ENCODE measurements at regions not wholly inside any gene's neighbourhood (a gene's known extent, or its start where the extent isn't known, plus 50 kb on each side); places are given as distances from the start of the nearest gene placed in this dataset.

- H3K36me3 Mint-ChIP-seq, result no peaks in the 10 kb centered on the region
- no peaks in the 10 kb centered on the region for H3K9me3 Mint-ChIP-seq
- no peak overlapping the region for H3K27ac Mint-ChIP-seq
- no peak for ATAC-seq (ENCODE audit: low read depth)
- H3K4me1 Mint-ChIP-seq, result peaks cover 2% of the 10 kb centered on the region
- no peak overlapping the region for H3K4me3 Mint-ChIP-seq
- POLR2A ChIA-PET, result no interaction called here
- H3K27me3 Mint-ChIP-seq, result no peaks in the 10 kb centered on the region
- no peak for DNase-seq
Measured at GRCh38 chr1:87505391-87505983, 176.8 kb downstream of the LMO4 start.

DNA sequence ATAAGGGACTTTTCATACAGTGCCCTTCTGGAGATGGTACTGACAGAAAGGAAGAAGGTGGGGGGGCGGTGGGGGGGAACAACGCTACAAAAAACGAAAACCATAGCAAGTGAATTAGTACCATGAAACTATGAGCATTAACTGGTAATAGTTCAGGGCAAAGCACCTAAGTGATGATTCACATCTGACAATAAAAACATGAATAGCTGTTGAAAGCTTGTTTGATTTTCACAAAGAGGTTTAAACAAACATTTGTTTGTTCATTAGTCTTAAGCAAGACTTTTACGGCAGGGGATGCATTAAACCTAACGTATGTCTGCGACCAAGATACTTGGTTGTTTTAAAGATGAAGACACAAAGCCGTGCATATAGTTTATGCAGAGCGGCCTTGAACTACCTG, 177.5 kb downstream of the LMO4 start:
- POLR2A ChIA-PET, result no interaction called here
- Mint-ChIP-seq H3K4me3 (no peak overlapping the region), H3K27me3 (no peaks in the 10 kb centered on the region), H3K27ac (no peak overlapping the region), H3K36me3 (no peaks in the 10 kb centered on the region), H3K4me1 (peaks cover 2% of the 10 kb centered on the region), H3K9me3 (no peaks in the 10 kb centered on the region)
- ATAC-seq (ENCODE audit: low read depth), result no peak
- no peak for DNase-seq

DNA sequence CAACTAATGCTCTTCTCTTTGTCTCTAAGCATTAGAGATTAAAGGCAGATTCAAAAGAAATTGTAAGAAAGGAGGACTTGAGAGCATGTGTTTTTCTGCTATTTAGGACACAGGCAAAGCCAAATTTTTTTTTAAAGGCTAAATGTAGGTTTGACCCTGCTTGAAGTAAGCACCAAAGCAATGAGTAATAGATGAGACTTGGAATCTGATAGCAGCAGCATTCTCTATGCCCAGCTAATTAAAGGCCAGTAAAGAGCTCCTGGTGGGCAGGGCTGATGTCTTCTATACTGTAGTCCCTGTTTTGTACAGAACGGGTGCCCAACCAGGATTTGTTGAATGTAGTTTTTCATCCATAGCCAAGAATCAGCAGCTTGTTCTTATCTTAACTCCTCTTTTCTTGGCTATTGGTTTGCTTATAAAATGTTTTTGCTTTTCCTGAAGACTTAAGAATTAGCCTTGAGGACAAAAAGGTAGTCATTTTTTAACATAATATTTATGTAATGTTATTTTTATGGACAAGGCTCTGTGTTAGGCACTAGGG, 179.6 kb downstream of the LMO4 start:
- no peak for ATAC-seq (ENCODE audit: low read depth)
- Mint-ChIP-seq H3K36me3 (no peaks in the 10 kb centered on the region), H3K4me1 (peaks cover 2% of the 10 kb centered on the region), H3K27ac (no peak overlapping the region), H3K27me3 (peaks cover 1% of the 10 kb centered on the region), H3K4me3 (no peak overlapping the region), H3K9me3 (no peaks in the 10 kb centered on the region)
- no peak for DNase-seq
- POLR2A ChIA-PET, result no interaction called here

DNA sequence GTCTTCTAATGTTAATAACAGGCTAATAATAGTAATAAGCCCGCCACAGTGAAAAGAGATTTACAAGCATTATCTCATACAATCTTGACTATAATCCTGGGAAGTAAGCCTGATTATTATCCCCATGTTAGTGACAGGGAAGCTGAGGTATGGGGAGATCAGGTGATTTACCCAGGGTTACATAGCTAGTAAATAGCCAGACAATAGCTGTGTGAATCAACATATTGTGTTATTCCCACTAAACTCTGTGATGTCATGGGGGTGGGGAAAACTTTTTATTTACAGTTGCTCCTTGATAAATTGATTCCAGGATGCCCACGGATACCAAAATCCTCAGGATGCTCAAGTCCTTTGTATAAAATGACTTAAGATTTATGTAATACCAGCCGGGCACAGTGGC, 181.9 kb downstream of the LMO4 start:
- H3K4me1 Mint-ChIP-seq, result peaks cover 2% of the 10 kb centered on the region
- H3K27me3 Mint-ChIP-seq, result peaks cover 1% of the 10 kb centered on the region
- no peak for DNase-seq
- no peak for ATAC-seq (ENCODE audit: low read depth)
- no peaks in the 10 kb centered on the region for H3K36me3 Mint-ChIP-seq
- POLR2A ChIA-PET, result no interaction called here
- no peak overlapping the region for H3K27ac Mint-ChIP-seq
- no peak overlapping the region for H3K4me3 Mint-ChIP-seq
- no peaks in the 10 kb centered on the region for H3K9me3 Mint-ChIP-seq

DNA sequence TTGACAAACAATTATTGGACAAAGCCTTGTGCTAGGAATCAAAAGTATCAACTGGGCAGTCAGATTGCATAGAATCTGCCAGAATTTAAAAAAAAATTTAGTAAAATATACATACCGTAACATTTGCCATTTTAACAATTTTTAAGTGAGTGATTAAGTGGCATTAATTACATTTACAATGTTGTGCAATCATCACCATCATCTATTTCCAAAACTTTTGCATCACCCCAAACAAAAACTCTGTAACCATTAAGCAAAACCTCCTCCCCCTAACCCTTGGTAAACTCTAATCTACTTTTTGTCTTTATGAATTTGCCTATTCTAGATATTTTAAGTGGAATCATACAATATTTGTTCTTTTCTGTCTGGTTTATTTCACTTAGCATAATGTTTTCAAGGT, 182.8 kb downstream of the LMO4 start:
- Mint-ChIP-seq H3K9me3 (no peaks in the 10 kb centered on the region), H3K4me1 (peaks cover 2% of the 10 kb centered on the region), H3K27ac (no peak overlapping the region), H3K36me3 (no peaks in the 10 kb centered on the region), H3K4me3 (no peak overlapping the region), H3K27me3 (peaks cover 1% of the 10 kb centered on the region)
- ATAC-seq (ENCODE audit: low read depth), result no peak
- DNase-seq, result no peak
- POLR2A ChIA-PET, result no interaction called here

- H3K4me1 Mint-ChIP-seq, result no peaks in the 10 kb centered on the region
- H3K27me3 Mint-ChIP-seq, result peaks cover 1% of the 10 kb centered on the region
- DNase-seq, result no peak
- POLR2A ChIA-PET, result no interaction called here
- H3K36me3 Mint-ChIP-seq, result no peaks in the 10 kb centered on the region
- H3K9me3 Mint-ChIP-seq, result no peaks in the 10 kb centered on the region
- H3K27ac Mint-ChIP-seq, result no peak overlapping the region
- no peak overlapping the region for H3K4me3 Mint-ChIP-seq
- no peak for ATAC-seq (ENCODE audit: low read depth)
Measured at GRCh38 chr1:87512431-87512830, 183.8 kb downstream of the LMO4 start.

DNA sequence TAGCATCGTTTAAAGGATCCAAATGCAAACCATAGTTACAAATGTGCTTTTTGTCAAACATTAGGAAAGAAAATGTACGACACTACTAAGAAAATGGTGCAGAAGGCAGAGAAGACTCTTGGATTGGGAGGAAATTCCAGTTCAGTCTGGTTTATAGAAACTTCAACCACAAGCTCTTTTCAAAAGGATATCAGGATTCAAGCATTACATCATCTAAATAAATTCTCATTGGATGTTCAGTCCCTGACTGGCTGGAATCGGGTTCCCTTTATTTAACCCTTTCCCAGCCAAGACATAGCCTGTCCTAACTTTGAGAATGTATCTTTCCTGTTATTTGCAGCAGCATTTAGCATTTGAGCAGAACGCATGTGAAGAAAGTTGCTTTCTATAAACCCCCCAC, 184.6 kb downstream of the LMO4 start:
- ATAC-seq (ENCODE audit: low read depth) (no peak), DNase-seq (no peak)
- Mint-ChIP-seq H3K27ac (no peak overlapping the region), H3K4me1 (no peaks in the 10 kb centered on the region), H3K9me3 (no peaks in the 10 kb centered on the region), H3K27me3 (peaks cover 1% of the 10 kb centered on the region), H3K36me3 (no peaks in the 10 kb centered on the region), H3K4me3 (no peak overlapping the region)
- POLR2A ChIA-PET, result no interaction called here

- Mint-ChIP-seq H3K9me3 (no peaks in the 10 kb centered on the region), H3K36me3 (no peaks in the 10 kb centered on the region), H3K27ac (no peak overlapping the region), H3K27me3 (peaks cover 1% of the 10 kb centered on the region), H3K4me1 (no peaks in the 10 kb centered on the region), H3K4me3 (no peak overlapping the region)
- no peak for DNase-seq
- no peak for ATAC-seq (ENCODE audit: low read depth)
- POLR2A ChIA-PET, result no interaction called here
Measured at GRCh38 chr1:87513966-87514660, 185.4 kb downstream of the LMO4 start.

- H3K4me1 Mint-ChIP-seq, result no peaks in the 10 kb centered on the region
- no peaks in the 10 kb centered on the region for H3K36me3 Mint-ChIP-seq
- no peak overlapping the region for H3K4me3 Mint-ChIP-seq
- H3K27ac Mint-ChIP-seq, result no peak overlapping the region
- DNase-seq (no peak), ATAC-seq (ENCODE audit: low read depth) (no peak)
- H3K9me3 Mint-ChIP-seq, result no peaks in the 10 kb centered on the region
- POLR2A ChIA-PET, result no interaction called here
- peaks cover 1% of the 10 kb centered on the region for H3K27me3 Mint-ChIP-seq
Measured at GRCh38 chr1:87515781-87516180, 187.1 kb downstream of the LMO4 start.

DNA sequence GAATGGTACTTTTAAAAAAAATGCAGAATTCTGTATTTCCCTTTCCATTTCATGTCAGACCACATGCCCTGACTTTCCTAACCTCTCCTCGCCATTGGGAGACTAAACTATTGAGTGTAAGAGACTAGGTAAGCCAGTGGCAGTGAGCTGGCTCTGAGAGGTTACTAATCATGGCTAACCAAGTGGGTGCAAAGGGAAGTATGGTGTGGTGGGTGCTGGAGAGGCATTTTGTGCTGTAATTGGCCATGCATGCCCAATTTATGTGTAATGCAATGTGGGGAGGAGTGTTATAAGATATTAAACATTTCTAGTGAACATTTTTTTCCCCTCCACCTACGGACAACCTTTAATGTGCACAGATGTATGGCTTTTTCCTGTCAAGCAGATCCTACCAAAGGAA, 190.1 kb downstream of the LMO4 start:
- ATAC-seq (ENCODE audit: low read depth) (no peak), DNase-seq (no peak)
- no peaks in the 10 kb centered on the region for H3K27me3 Mint-ChIP-seq
- no peaks in the 10 kb centered on the region for H3K4me1 Mint-ChIP-seq
- H3K36me3 Mint-ChIP-seq, result no peaks in the 10 kb centered on the region
- no peaks in the 10 kb centered on the region for H3K9me3 Mint-ChIP-seq
- POLR2A ChIA-PET, result no interaction called here
- no peak overlapping the region for H3K4me3 Mint-ChIP-seq
- no peak overlapping the region for H3K27ac Mint-ChIP-seq

- DNase-seq, result no peak
- ATAC-seq (ENCODE audit: low read depth), result no peak
- POLR2A ChIA-PET, result no interaction called here
- Mint-ChIP-seq H3K36me3 (no peaks in the 10 kb centered on the region), H3K4me3 (no peak overlapping the region), H3K9me3 (no peaks in the 10 kb centered on the region), H3K4me1 (no peaks in the 10 kb centered on the region), H3K27me3 (no peaks in the 10 kb centered on the region), H3K27ac (no peak overlapping the region)
Measured at GRCh38 chr1:87521452-87521851, 192.8 kb downstream of the LMO4 start.

GRCh38 chr1:87523466-87523865, 194.8 kb downstream of the LMO4 start:
- no peak overlapping the region for H3K27ac Mint-ChIP-seq
- H3K27me3 Mint-ChIP-seq, result no peaks in the 10 kb centered on the region
- no peaks in the 10 kb centered on the region for H3K36me3 Mint-ChIP-seq
- POLR2A ChIA-PET, result no interaction called here
- DNase-seq (no peak), ATAC-seq (ENCODE audit: low read depth) (no peak)
- H3K4me1 Mint-ChIP-seq, result no peaks in the 10 kb centered on the region
- H3K9me3 Mint-ChIP-seq, result no peaks in the 10 kb centered on the region
- H3K4me3 Mint-ChIP-seq, result no peak overlapping the region

DNA sequence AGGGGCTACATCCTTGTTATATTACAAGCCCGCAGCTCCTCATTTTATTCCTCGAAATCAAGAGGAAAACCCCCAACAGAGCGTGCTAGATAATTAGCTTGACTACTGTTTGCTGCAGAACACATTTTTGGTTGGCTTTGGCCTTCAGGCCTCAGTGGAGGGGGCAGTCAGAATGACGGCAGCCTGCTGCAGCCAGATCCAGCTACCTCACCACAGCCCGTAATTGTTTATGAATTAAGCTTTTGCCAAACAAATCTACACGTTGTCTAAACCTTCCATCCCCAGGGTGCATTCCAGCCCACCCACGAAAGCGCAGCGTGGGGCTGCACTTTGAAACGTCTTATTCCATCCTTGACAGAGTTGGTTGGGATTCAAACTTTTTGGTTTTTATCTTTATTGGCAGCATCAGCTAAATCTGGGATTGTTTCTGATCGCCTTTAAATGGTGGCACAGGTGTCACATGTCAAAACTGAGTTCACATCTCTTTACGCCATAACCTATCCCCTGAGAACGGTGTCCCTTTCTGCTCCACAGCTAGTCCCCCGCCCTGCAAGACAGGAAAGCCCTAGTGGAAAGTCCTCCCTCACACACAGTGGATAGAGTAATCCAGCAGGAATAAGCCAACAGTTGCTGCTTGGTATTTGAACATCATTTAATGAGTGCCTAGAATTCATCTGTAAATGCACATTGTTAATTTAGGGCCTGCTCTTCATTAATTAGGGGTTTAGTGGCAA, 195.5 kb downstream of the LMO4 start:
- Mint-ChIP-seq H3K4me3 (no peak overlapping the region), H3K27me3 (no peaks in the 10 kb centered on the region), H3K27ac (no peak overlapping the region), H3K9me3 (no peaks in the 10 kb centered on the region), H3K36me3 (no peaks in the 10 kb centered on the region), H3K4me1 (no peaks in the 10 kb centered on the region)
- POLR2A ChIA-PET, result no interaction called here
- ATAC-seq (ENCODE audit: low read depth) (no peak), DNase-seq (no peak)
